Smooth muscle cell (in vitro differentiated cells): ENCODE measurements at regions not wholly inside any gene's neighbourhood (a gene's known extent, or its start where the extent isn't known, plus 50 kb on each side); places are given as distances from the start of the nearest gene placed in this dataset.

Experiments used
- DNase-seq: peaks from one replicate; lab custom pipeline; 2025; ENCODE audit not compliant: unreplicated experiment; lab: John Stamatoyannopoulos, UW
- H2AFZ ChIP-seq: fragments of 200-600 bp; sonication (generic); 2 replicates; pipeline ENCODE4 v1.6.0; 2016; ENCODE audit warnings: antibody characterized with exemption, low read depth, mild to moderate bottlenecking
- H3F3A ChIP-seq: fragments of 200-600 bp; sonication (generic); 2 replicates; pipeline ENCODE4 v1.6.0; 2017; ENCODE audit warnings: antibody characterized with exemption, low read depth
- H3K27ac ChIP-seq: fragments of 200-600 bp; sonication (generic); 2 replicates; pipeline ENCODE4 v1.5.1; 2016; ENCODE audit warnings: low read depth, mild to moderate bottlenecking
- H3K27me3 ChIP-seq: fragments of 200-600 bp; sonication (generic); 2 replicates; pipeline ENCODE4 v1.6.1; 2016; ENCODE audit warnings: low read depth, mild to moderate bottlenecking
- H3K36me3 ChIP-seq: fragments of 200-600 bp; sonication (generic); 2 replicates; pipeline ENCODE4 v1.5.1; 2016; ENCODE audit warnings: low read depth
- H3K4me1 ChIP-seq: fragments of 200-600 bp; sonication (generic); 2 replicates; pipeline ENCODE4 v1.5.1; 2016; ENCODE audit warnings: low read depth
- H3K4me2 ChIP-seq: fragments of 200-600 bp; sonication (generic); 2 replicates; pipeline ENCODE4 v1.6.0; 2016; ENCODE audit warnings: mild to moderate bottlenecking
- H3K4me3 ChIP-seq: fragments of 200-600 bp; sonication (generic); 2 replicates; pipeline ENCODE4 v1.5.1; 2016; ENCODE audit warnings: mild to moderate bottlenecking
- H3K79me2 ChIP-seq: fragments of 200-600 bp; sonication (generic); 2 replicates; pipeline ENCODE4 v1.6.0; 2016; ENCODE audit warnings: low read depth, mild to moderate bottlenecking
- H3K9ac ChIP-seq: fragments of 200-600 bp; sonication (generic); 2 replicates; pipeline ENCODE4 v1.6.0; 2016; ENCODE audit warnings: low read depth
- H3K9me3 ChIP-seq: fragments of 200-600 bp; sonication (generic); replicated peaks from 2 replicates; pipeline ENCODE4 v1.5.1; 2016; ENCODE audit warnings: low read depth
- H4K20me1 ChIP-seq: fragments of 200-600 bp; sonication (generic); 2 replicates; pipeline ENCODE4 v1.6.0; 2016; ENCODE audit warnings: low read depth
- CTCF ChIP-seq: fragments of 200-600 bp; sonication (generic); IDR thresholded peaks from 2 replicates; pipeline ENCODE4 v1.5.1; 2017; ENCODE audit warnings: borderline replicate concordance, mild to moderate bottlenecking, antibody characterized with exemption; ENCODE audit not compliant: insufficient read depth, poor library complexity, severe bottlenecking
- WGBS: methylation state at CpG from one replicate; pipeline ENCODE4 v1.1.7; 2016; ENCODE audit warnings: low lambda C conversion rate; 5-methylcytosine and 5-hydroxymethylcytosine counted together

- WGBS: 78% methylated on average over 2 of the region's 2 CpGs
- Histone ChIP-seq H3K4me1 (no peaks in the 10 kb centered on the region), H3K27me3 (no peaks in the 10 kb centered on the region), H3K79me2 (no peaks in the 10 kb centered on the region), H3K9ac (no peak overlapping the region), H2AFZ (no peak overlapping the region), H3F3A (no peaks in the 10 kb centered on the region), H3K9me3 (no peaks in the 10 kb centered on the region), H4K20me1 (no peaks in the 10 kb centered on the region), H3K27ac (no peak overlapping the region), H3K4me2 (no peak overlapping the region), H3K4me3 (no peak overlapping the region), H3K36me3 (no peaks in the 10 kb centered on the region)
- TF ChIP-seq CTCF: no peak
- no peak for DNase-seq
Measured at GRCh38 chr4:12507868-12508481, 976.2 kb downstream of the RAB28 start.

DNA sequence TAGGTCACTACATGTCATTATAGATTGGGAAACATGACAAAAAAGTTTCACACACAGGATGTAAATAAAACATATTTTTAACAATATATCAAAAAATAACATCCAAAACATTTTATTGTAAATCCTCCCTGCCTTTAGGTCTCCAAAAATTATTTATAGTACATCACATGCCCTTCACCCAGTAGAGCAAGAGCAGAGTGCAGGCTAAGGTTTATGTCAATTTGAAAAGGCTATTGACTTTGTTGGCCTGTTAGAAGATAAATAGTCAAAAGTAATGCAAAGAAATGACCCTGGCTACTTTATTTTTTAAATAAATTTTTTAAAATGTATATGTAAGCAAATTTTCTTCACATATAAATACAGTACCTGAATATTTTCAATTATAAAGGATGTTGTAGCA, 983.7 kb downstream of the RAB28 start:
- no peaks in the 10 kb centered on the region for H3F3A ChIP-seq
- H3K79me2 ChIP-seq: no peaks in the 10 kb centered on the region
- H3K9ac ChIP-seq: no peak overlapping the region
- no peak for TF ChIP-seq CTCF
- H2AFZ ChIP-seq: no peak overlapping the region
- no peaks in the 10 kb centered on the region for H3K4me1 ChIP-seq
- no peak overlapping the region for H3K27ac ChIP-seq
- H3K27me3 ChIP-seq: no peaks in the 10 kb centered on the region
- no peaks in the 10 kb centered on the region for H3K9me3 ChIP-seq
- no peak overlapping the region for H3K4me2 ChIP-seq
- H4K20me1 ChIP-seq: no peaks in the 10 kb centered on the region
- no peaks in the 10 kb centered on the region for H3K36me3 ChIP-seq
- no peak overlapping the region for H3K4me3 ChIP-seq
- DNase-seq: no peak

GRCh38 chr4:12499693-12500092, 984.4 kb downstream of the RAB28 start:
- TF ChIP-seq CTCF: no peak
- WGBS: 30% methylated on average over 2 of the region's 2 CpGs
- no peaks in the 10 kb centered on the region for H3K9me3 ChIP-seq
- no peak overlapping the region for H3K4me2 ChIP-seq
- H4K20me1 ChIP-seq: no peaks in the 10 kb centered on the region
- H3K79me2 ChIP-seq: no peaks in the 10 kb centered on the region
- H3K27me3 ChIP-seq: no peaks in the 10 kb centered on the region
- H3K27ac ChIP-seq: no peak overlapping the region
- no peak overlapping the region for H3K9ac ChIP-seq
- no peaks in the 10 kb centered on the region for H3F3A ChIP-seq
- no peak for DNase-seq
- H3K4me1 ChIP-seq: no peaks in the 10 kb centered on the region
- no peaks in the 10 kb centered on the region for H3K36me3 ChIP-seq
- no peak overlapping the region for H3K4me3 ChIP-seq
- no peak overlapping the region for H2AFZ ChIP-seq

DNA sequence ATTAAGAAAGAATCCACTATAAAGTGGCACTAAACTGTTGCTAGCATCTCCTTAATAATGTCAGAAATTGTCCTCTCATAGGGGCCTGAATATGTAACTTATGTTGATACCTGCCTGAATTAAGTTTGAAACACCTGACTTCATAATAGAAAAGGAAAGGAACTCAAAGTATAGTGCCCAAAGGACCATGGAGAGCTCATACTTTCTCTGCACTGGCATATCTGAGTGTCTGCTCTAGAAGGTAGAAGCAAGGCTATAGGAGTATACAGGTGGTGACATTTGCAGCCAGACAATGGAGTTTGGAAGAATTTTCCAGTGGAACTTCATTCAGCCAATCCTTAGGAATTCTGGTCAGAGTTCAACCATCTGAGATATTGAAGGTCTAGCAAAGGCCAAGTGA, 988.9 kb downstream of the RAB28 start:
- no peaks in the 10 kb centered on the region for H4K20me1 ChIP-seq
- no peak overlapping the region for H2AFZ ChIP-seq
- no peaks in the 10 kb centered on the region for H3K36me3 ChIP-seq
- H3K9me3 ChIP-seq: no peaks in the 10 kb centered on the region
- H3F3A ChIP-seq: no peaks in the 10 kb centered on the region
- no peaks in the 10 kb centered on the region for H3K27me3 ChIP-seq
- H3K4me2 ChIP-seq: no peak overlapping the region
- no peak for DNase-seq
- H3K79me2 ChIP-seq: no peaks in the 10 kb centered on the region
- H3K4me3 ChIP-seq: no peak overlapping the region
- H3K27ac ChIP-seq: no peak overlapping the region
- no peaks in the 10 kb centered on the region for H3K4me1 ChIP-seq
- no peak for TF ChIP-seq CTCF
- no peak overlapping the region for H3K9ac ChIP-seq
